Keratinocyte (primary cell): ENCODE measurements at regions not wholly inside any gene's neighbourhood (a gene's known extent, or its start where the extent isn't known, plus 50 kb on each side); places are given as distances from the start of the nearest gene placed in this dataset.

Experiments used
- DNase-seq: peaks from one replicate; pipeline ENCODE4 v3.0.0-alpha.2; 2011; ENCODE audit warnings: low read depth, missing footprints, low spot score
- FAIRE-seq: peaks from 2 replicates; lab custom pipeline; 2011; peaks lifted over from hg19 to GRCh38; lab: Jason Lieb, UNC
- H2AFZ ChIP-seq: 2 replicates; pipeline ENCODE4 v1.6.0; 2012; ENCODE audit warnings: low read length, control low read depth, inconsistent platforms; ENCODE audit not compliant: control insufficient read depth
- H3K27ac ChIP-seq: 2 replicates; pipeline ENCODE4 v1.5.1; 2011; ENCODE audit warnings: low read length; ENCODE audit not compliant: control insufficient read depth, insufficient read depth
- H3K27me3 ChIP-seq: 3 replicates; pipeline ENCODE4 v1.6.0; 2011; ENCODE audit warnings: low read length; ENCODE audit not compliant: control insufficient read depth, insufficient read depth; ENCODE audit errors: extremely low read depth
- H3K36me3 ChIP-seq, 2 experiments: 2 replicates in 1 of 2; 3 replicates in 1 of 2; pipeline ENCODE4 v1.5.1; 2011; ENCODE audit warnings: low read length in 2 of 2, mild to moderate bottlenecking in 1 of 2; ENCODE audit not compliant: control insufficient read depth in 2 of 2, insufficient read depth in 2 of 2; ENCODE audit errors: extremely low read depth in 1 of 2
- H3K4me1 ChIP-seq: 3 replicates; pipeline ENCODE4 v1.5.1; 2011; ENCODE audit warnings: low read length; ENCODE audit not compliant: control insufficient read depth, insufficient read depth; ENCODE audit errors: extremely low read depth
- H3K4me2 ChIP-seq: 3 replicates; pipeline ENCODE4 v1.6.0; 2011; ENCODE audit warnings: low read depth, low read length; ENCODE audit not compliant: control insufficient read depth, insufficient read depth; ENCODE audit errors: extremely low read depth
- H3K4me3 ChIP-seq, 3 experiments: fragments of 200-600 bp in 1 of 3; sonication (generic) in 1 of 3; 2 replicates in 2 of 3; 3 replicates in 1 of 3; pipeline ENCODE4 v1.5.1; 2011 to 2016; ENCODE audit warnings: low read length in 3 of 3, mild to moderate bottlenecking in 3 of 3, control low read depth in 2 of 3, inconsistent platforms in 1 of 3, low read depth in 1 of 3, mixed read lengths in 1 of 3, mixed run types in 1 of 3, moderate library complexity in 1 of 3; ENCODE audit not compliant: control insufficient read depth in 2 of 3, insufficient read depth in 2 of 3; ENCODE audit errors: extremely low read depth in 1 of 3
- H3K79me2 ChIP-seq: 2 replicates; pipeline ENCODE4 v1.6.0; 2012; ENCODE audit warnings: low read length; ENCODE audit not compliant: control insufficient read depth, insufficient read depth
- H3K9ac ChIP-seq: 3 replicates; pipeline ENCODE4 v1.6.0; 2011; ENCODE audit warnings: low read length; ENCODE audit not compliant: control insufficient read depth, insufficient read depth; ENCODE audit errors: extremely low read depth
- H3K9me1 ChIP-seq: 3 replicates; pipeline ENCODE4 v1.6.0; 2011; ENCODE audit warnings: low read length; ENCODE audit not compliant: control insufficient read depth, insufficient read depth; ENCODE audit errors: extremely low read depth
- H3K9me3 ChIP-seq: 2 replicates; pipeline ENCODE4 v1.5.1; 2012; ENCODE audit warnings: low read depth, low read length; ENCODE audit not compliant: control insufficient read depth
- H4K20me1 ChIP-seq: 3 replicates; pipeline ENCODE4 v1.6.0; 2011; ENCODE audit warnings: low read length; ENCODE audit not compliant: control insufficient read depth, insufficient read depth; ENCODE audit errors: extremely low read depth
- CTCF ChIP-seq, 3 experiments: IDR thresholded peaks in 1 of 3; conservative IDR thresholded peaks in 1 of 3; optimal IDR thresholded peaks in 1 of 3; 2 replicates in 2 of 3; 3 replicates in 1 of 3; pipeline versions ENCODE3 to v1.5.1; 2011; ENCODE audit warnings: low read length in 3 of 3, mild to moderate bottlenecking in 3 of 3, moderate library complexity in 2 of 3, control low read depth in 1 of 3, inconsistent platforms in 1 of 3; ENCODE audit not compliant: insufficient read depth in 2 of 3; ENCODE audit errors: extremely low read depth in 1 of 3
- EZH2 ChIP-seq: IDR thresholded peaks from one replicate; pipeline ENCODE4 v1.6.1; 2012; ENCODE audit warnings: inconsistent platforms, mild to moderate bottlenecking, low read length, moderate library complexity
- dilution Hi-C: fragments of 300-500 bp; cut with MboI; formaldehyde crosslinking; loops from one replicate; pipeline ENCODE4 v1.7.0; 2020; ENCODE audit warnings: low sequenced_read_pairs; ENCODE audit not compliant: extremely low pct_ligation_motif_present

- no peaks in the 10 kb centered on the region for H3K36me3 ChIP-seq
- DNase-seq: no peak
- dilution Hi-C loops: no loop called here
- no peak overlapping the region for H3K4me3 ChIP-seq
- H3K9me3 ChIP-seq: no peaks in the 10 kb centered on the region
- no peak overlapping the region for H3K4me2 ChIP-seq
- H3K9ac ChIP-seq: no peak overlapping the region
- H3K9me1 ChIP-seq: no peaks in the 10 kb centered on the region
- no peak overlapping the region for H3K27ac ChIP-seq
- no peaks in the 10 kb centered on the region for H3K79me2 ChIP-seq
- no peaks in the 10 kb centered on the region for H3K4me1 ChIP-seq
- no peak overlapping the region for H2AFZ ChIP-seq
- FAIRE-seq: no peak
- no peak for TF ChIP-seq EZH2
- no peak for TF ChIP-seq CTCF (optimal IDR thresholded peaks at IDR 0.05 in 1 of 3, IDR thresholded peaks at IDR 0.05 in 1 of 3, conservative IDR thresholded peaks at IDR 0.05 in 1 of 3; ENCODE audit: extremely low read depth in 1 of 3, insufficient read depth in 2 of 3, low read length in 3 of 3)
- peaks cover 7% of the 10 kb centered on the region for H3K27me3 ChIP-seq
- no peaks in the 10 kb centered on the region for H4K20me1 ChIP-seq
These were observed 220.4 kb downstream of the NPHP4 start for GRCh38 chr1:5771788-5772187.

GRCh38 chr1:5770981-5771765 is 221.1 kb downstream of the NPHP4 start:
- Histone ChIP-seq H3K4me2 (no peak overlapping the region), H3K36me3 (no peaks in the 10 kb centered on the region), H3K4me1 (no peaks in the 10 kb centered on the region), H3K9ac (no peak overlapping the region), H3K9me3 (no peaks in the 10 kb centered on the region), H3K27ac (no peak overlapping the region), H4K20me1 (no peaks in the 10 kb centered on the region), H3K9me1 (no peaks in the 10 kb centered on the region), H3K79me2 (no peaks in the 10 kb centered on the region), H3K27me3 (peaks cover 13% of the 10 kb centered on the region), H2AFZ (no peak overlapping the region), H3K4me3 (no peak overlapping the region)
- TF ChIP-seq CTCF (optimal IDR thresholded peaks at IDR 0.05 in 1 of 3, IDR thresholded peaks at IDR 0.05 in 1 of 3, conservative IDR thresholded peaks at IDR 0.05 in 1 of 3; ENCODE audit: extremely low read depth in 1 of 3, insufficient read depth in 2 of 3, low read length in 3 of 3) (no peak), EZH2 (no peak)
- FAIRE-seq (no peak), DNase-seq (no peak)
- dilution Hi-C loops: no loop called here
